MM.1S (cell line): ENCODE measurements at regions not wholly inside any gene's neighbourhood (a gene's known extent, or its start where the extent isn't known, plus 50 kb on each side); places are given as distances from the start of the nearest gene placed in this dataset.

ENCODE experiments used
- DNase-seq: peaks from one replicate; pipeline ENCODE4 v3.0.0-alpha.2; 2015
- H2AFZ ChIP-seq: fragments of 300-600 bp; sonication (generic); 2 replicates; pipeline ENCODE4 v1.6.0; 2016; ENCODE audit warnings: antibody characterized with exemption, low read length
- H3F3A ChIP-seq: fragments of 300-600 bp; sonication (generic); 2 replicates; pipeline ENCODE4 v1.6.1; 2016; ENCODE audit warnings: mild to moderate bottlenecking, antibody characterized with exemption, low read length, moderate library complexity, mixed read lengths; ENCODE audit not compliant: insufficient read depth
- H3K27ac ChIP-seq: fragments of 300-600 bp; sonication (generic); 2 replicates; pipeline ENCODE4 v1.5.1; 2016; ENCODE audit warnings: mild to moderate bottlenecking, low read length
- H3K27me3 ChIP-seq: fragments of 300-600 bp; sonication (generic); replicated peaks from 2 replicates; pipeline ENCODE4 v1.6.0; 2016; ENCODE audit warnings: low read length; ENCODE audit not compliant: insufficient read depth
- H3K36me3 ChIP-seq: fragments of 300-600 bp; sonication (generic); replicated peaks from 2 replicates; pipeline ENCODE4 v1.6.1; 2016; ENCODE audit warnings: mild to moderate bottlenecking, low read length, mixed read lengths; ENCODE audit not compliant: insufficient read depth
- H3K4me1 ChIP-seq: fragments of 300-600 bp; sonication (generic); 2 replicates; pipeline ENCODE4 v1.6.1; 2016; ENCODE audit warnings: low read length, mixed read lengths
- H3K4me2 ChIP-seq: fragments of 300-600 bp; sonication (generic); 2 replicates; pipeline ENCODE4 v1.6.0; 2016; ENCODE audit warnings: low read depth, low read length
- H3K4me3 ChIP-seq: fragments of 300-600 bp; sonication (generic); 2 replicates; pipeline ENCODE4 v1.5.1; 2016; ENCODE audit warnings: low read length, mixed read lengths
- H3K79me2 ChIP-seq: fragments of 300-600 bp; sonication (generic); 2 replicates; pipeline ENCODE4 v1.6.1; 2016; ENCODE audit warnings: mixed run types, low read length, mixed read lengths
- H3K9ac ChIP-seq: fragments of 300-600 bp; sonication (generic); 2 replicates; pipeline ENCODE4 v1.6.1; 2016; ENCODE audit warnings: low read length, mixed read lengths
- H3K9me2 ChIP-seq: fragments of 300-600 bp; sonication (generic); replicated peaks from 2 replicates; pipeline ENCODE4 v1.6.1; 2016; ENCODE audit warnings: mild to moderate bottlenecking, low read length, mixed read lengths; ENCODE audit not compliant: insufficient read depth
- H3K9me3 ChIP-seq: fragments of 300-600 bp; sonication (generic); replicated peaks from 2 replicates; pipeline ENCODE4 v1.6.1; 2016; ENCODE audit warnings: mild to moderate bottlenecking, low read length, mixed read lengths; ENCODE audit not compliant: insufficient read depth
- H4K20me1 ChIP-seq: fragments of 300-600 bp; sonication (generic); 2 replicates; pipeline ENCODE4 v1.6.1; 2016; ENCODE audit warnings: mild to moderate bottlenecking, low read length, moderate library complexity, mixed read lengths; ENCODE audit not compliant: insufficient read depth
- CTCF ChIP-seq: fragments of 300-600 bp; sonication (generic); IDR thresholded peaks from 2 replicates; pipeline ENCODE4 v1.5.1; 2016; ENCODE audit warnings: antibody characterized with exemption, low read length, mixed read lengths
- EZH2 ChIP-seq: fragments of 300-600 bp; sonication (generic); optimal IDR thresholded peaks from 2 replicates; pipeline ENCODE3; 2017; ENCODE audit warnings: low read depth, mild to moderate bottlenecking, antibody characterized with exemption, low read length, mixed read lengths
- EZH2phosphoT487 ChIP-seq: fragments of 300-600 bp; sonication (generic); IDR thresholded peaks from 2 replicates; pipeline ENCODE4 v1.6.1; 2018; ENCODE audit warnings: antibody characterized with exemption, low read length

GRCh38 chr11:130789056-130789640 is 127.1 kb downstream of the SNX19 start:
- no peaks in the 10 kb centered on the region for H3K9me3 ChIP-seq
- H3K4me1 ChIP-seq = no peaks in the 10 kb centered on the region
- no peaks in the 10 kb centered on the region for H3K9me2 ChIP-seq
- H3K4me2 ChIP-seq = no peak overlapping the region
- H3K27me3 ChIP-seq = no peaks in the 10 kb centered on the region
- no peak overlapping the region for H3K4me3 ChIP-seq
- no peak overlapping the region for H3K27ac ChIP-seq
- no peak for DNase-seq
- no peak overlapping the region for H2AFZ ChIP-seq
- TF ChIP-seq CTCF (no peak), EZH2phosphoT487 (no peak), EZH2 (no peak)
- no peaks in the 10 kb centered on the region for H3K79me2 ChIP-seq
- no peak overlapping the region for H3K9ac ChIP-seq
- H3F3A ChIP-seq = no peaks in the 10 kb centered on the region
- no peaks in the 10 kb centered on the region for H3K36me3 ChIP-seq
- H4K20me1 ChIP-seq = no peaks in the 10 kb centered on the region

- Histone ChIP-seq H3K27me3 (no peaks in the 10 kb centered on the region), H3K36me3 (no peaks in the 10 kb centered on the region), H3K4me3 (no peak overlapping the region), H3K9ac (no peak overlapping the region), H2AFZ (no peak overlapping the region), H3K27ac (no peak overlapping the region), H4K20me1 (no peaks in the 10 kb centered on the region), H3K79me2 (no peaks in the 10 kb centered on the region), H3K9me2 (no peaks in the 10 kb centered on the region), H3K4me1 (no peaks in the 10 kb centered on the region), H3K9me3 (no peaks in the 10 kb centered on the region), H3K4me2 (no peak overlapping the region), H3F3A (no peaks in the 10 kb centered on the region)
- DNase-seq = no peak
- TF ChIP-seq EZH2phosphoT487 = no peak
- no peak for TF ChIP-seq EZH2
- no peak for TF ChIP-seq CTCF
Observed at GRCh38 chr11:130790689-130791088, 125.6 kb downstream of the SNX19 start.

GRCh38 chr11:130792772-130793171 is 123.5 kb downstream of the SNX19 start:
- no peaks in the 10 kb centered on the region for H3K9me2 ChIP-seq
- no peaks in the 10 kb centered on the region for H3F3A ChIP-seq
- H3K9ac ChIP-seq = no peak overlapping the region
- H3K9me3 ChIP-seq = no peaks in the 10 kb centered on the region
- no peak overlapping the region for H3K4me2 ChIP-seq
- no peaks in the 10 kb centered on the region for H3K79me2 ChIP-seq
- H3K36me3 ChIP-seq = no peaks in the 10 kb centered on the region
- DNase-seq = no peak
- no peak overlapping the region for H2AFZ ChIP-seq
- no peaks in the 10 kb centered on the region for H3K27me3 ChIP-seq
- H3K4me1 ChIP-seq = no peaks in the 10 kb centered on the region
- no peak overlapping the region for H3K4me3 ChIP-seq
- H4K20me1 ChIP-seq = no peaks in the 10 kb centered on the region
- no peak for TF ChIP-seq EZH2phosphoT487
- no peak for TF ChIP-seq CTCF
- TF ChIP-seq EZH2 = no peak
- no peak overlapping the region for H3K27ac ChIP-seq
